Activated CD4-positive, alpha-beta T cell treated with anti-CD3 and anti-CD28 coated beads, Interleukin-2, amount 50 U/mL, for 48 hours (primary cell): ENCODE measurements at regions not wholly inside any gene's neighbourhood (a gene's known extent, or its start where the extent isn't known, plus 50 kb on each side); places are given as distances from the start of the nearest gene placed in this dataset.
"Not testable (repeated sequence)": the region's sequence is repeated elsewhere in the genome, so short reads cannot be mapped to it uniquely, and the experiment has no call there.

Source experiments
- DNase-seq, 2 experiments: peaks; one replicate each; pipeline ENCODE4 v3.0.0-alpha.2; 2020

- no peak for DNase-seq
Observed at GRCh38 chr20:53789989-53790675, 196.5 kb upstream of the ZNF217 start.

GRCh38 chr20:53788253-53789022 lies 194.8 kb upstream of the ZNF217 start:
- no peak for DNase-seq

- DNase-seq: not testable (repeated sequence)
Observed at GRCh38 chr20:53787491-53787931, 193.9 kb upstream of the ZNF217 start.

GRCh38 chr20:53786445-53787267 lies 193.0 kb upstream of the ZNF217 start:
- no peak for DNase-seq

GRCh38 chr20:53786071-53786444 lies 192.4 kb upstream of the ZNF217 start:
- DNase-seq: no peak

- DNase-seq: no peak
Observed at GRCh38 chr20:53785320-53785719, 191.7 kb upstream of the ZNF217 start.

GRCh38 chr20:53783768-53784167 lies 190.1 kb upstream of the ZNF217 start:
- no peak for DNase-seq

- DNase-seq: no peak
Observed at GRCh38 chr20:53782612-53783246, 189.1 kb upstream of the ZNF217 start.

- no peak for DNase-seq
Observed at GRCh38 chr20:53779822-53780221, 186.2 kb upstream of the ZNF217 start.

- no peak for DNase-seq
Observed at GRCh38 chr20:53778736-53779135, 185.1 kb upstream of the ZNF217 start.

GRCh38 chr20:53778041-53778516 lies 184.4 kb upstream of the ZNF217 start:
- DNase-seq: no peak

- DNase-seq: not testable (repeated sequence)
Observed at GRCh38 chr20:53777402-53777801, 183.8 kb upstream of the ZNF217 start.

GRCh38 chr20:53776858-53777257 lies 183.2 kb upstream of the ZNF217 start:
- DNase-seq: no peak

- no peak for DNase-seq
Observed at GRCh38 chr20:53774461-53775203, 181.0 kb upstream of the ZNF217 start.

GRCh38 chr20:53773792-53774401 lies 180.3 kb upstream of the ZNF217 start:
- no peak for DNase-seq

GRCh38 chr20:53773066-53773791 lies 179.6 kb upstream of the ZNF217 start:
- DNase-seq: not testable (repeated sequence)

GRCh38 chr20:53769041-53769440 lies 175.4 kb upstream of the ZNF217 start:
- no peak for DNase-seq

GRCh38 chr20:53768329-53768728 lies 174.7 kb upstream of the ZNF217 start:
- DNase-seq: no peak

GRCh38 chr20:53767206-53767930 lies 173.7 kb upstream of the ZNF217 start:
- DNase-seq: no peak

- no peak for DNase-seq
Observed at GRCh38 chr20:53764415-53764800, 170.8 kb upstream of the ZNF217 start.
